SJSA1 (cell line): ENCODE measurements at regions not wholly inside any gene's neighbourhood (a gene's known extent, or its start where the extent isn't known, plus 50 kb on each side); places are given as distances from the start of the nearest gene placed in this dataset.
"Not testable (repeated sequence)": the region's sequence is repeated elsewhere in the genome, so short reads cannot be mapped to it uniquely, and the experiment has no call there.

ENCODE experiments used
- DNase-seq, 2 experiments: peaks; one replicate each; pipeline ENCODE4 v3.0.0-alpha.2; 2015 to 2020; ENCODE audit warnings: low spot score in 2 of 2, low read depth in 1 of 2
- H3K27ac ChIP-seq: fragments of 250-450 bp; sonication (Bioruptor Pico); 2 replicates; pipeline ENCODE4 v1.5.1; 2020; ENCODE audit warnings: mild to moderate bottlenecking, moderate library complexity
- H3K27me3 ChIP-seq: fragments of 250-450 bp; sonication (Bioruptor Pico); replicated peaks from 2 replicates; pipeline ENCODE4 v1.5.1; 2020; ENCODE audit warnings: mild to moderate bottlenecking, moderate library complexity
- H3K36me3 ChIP-seq: fragments of 250-450 bp; sonication (Bioruptor Pico); 2 replicates; pipeline ENCODE4 v1.5.1; 2020; ENCODE audit warnings: mild to moderate bottlenecking
- H3K4me1 ChIP-seq: fragments of 250-450 bp; sonication (Bioruptor Pico); replicated peaks from 2 replicates; pipeline ENCODE4 v1.6.1; 2021; ENCODE audit warnings: mild to moderate bottlenecking
- H3K4me3 ChIP-seq: fragments of 250-450 bp; sonication (Bioruptor Pico); 2 replicates; pipeline ENCODE4 v1.5.1; 2020; ENCODE audit warnings: mild to moderate bottlenecking
- H3K9me3 ChIP-seq: fragments of 250-450 bp; sonication (Bioruptor Pico); replicated peaks from 2 replicates; pipeline ENCODE4 v1.5.1; 2020; ENCODE audit warnings: mild to moderate bottlenecking

GRCh38 chr10:78333362-78334143 is 299.9 kb downstream of the RPS24 start:
- H3K36me3 ChIP-seq: no peaks in the 10 kb centered on the region
- DNase-seq: peak in 1 of 2 experiments; percentile 36
- no peaks in the 10 kb centered on the region for H3K27me3 ChIP-seq
- peaks cover 23% of the 10 kb centered on the region for H3K4me1 ChIP-seq
- H3K27ac ChIP-seq: no peak overlapping the region
- no peaks in the 10 kb centered on the region for H3K9me3 ChIP-seq
- H3K4me3 ChIP-seq: no peak overlapping the region

GRCh38 chr10:78335371-78335690 is 301.7 kb downstream of the RPS24 start:
- no peak for DNase-seq
- no peak overlapping the region for H3K27ac ChIP-seq
- H3K4me1 ChIP-seq: peaks cover 26% of the 10 kb centered on the region
- no peaks in the 10 kb centered on the region for H3K9me3 ChIP-seq
- no peak overlapping the region for H3K4me3 ChIP-seq
- no peaks in the 10 kb centered on the region for H3K27me3 ChIP-seq
- no peaks in the 10 kb centered on the region for H3K36me3 ChIP-seq

- Histone ChIP-seq H3K27me3 (no peaks in the 10 kb centered on the region), H3K4me3 (no peak overlapping the region), H3K27ac (no peak overlapping the region), H3K4me1 (peaks cover 26% of the 10 kb centered on the region), H3K9me3 (no peaks in the 10 kb centered on the region), H3K36me3 (no peaks in the 10 kb centered on the region)
- peak in 1 of 2 experiments; percentile 30 for DNase-seq
These were observed 302.2 kb downstream of the RPS24 start for GRCh38 chr10:78335691-78336401.

- DNase-seq: peak; percentile 38 to 58
- H3K27me3 ChIP-seq: no peaks in the 10 kb centered on the region
- H3K36me3 ChIP-seq: no peaks in the 10 kb centered on the region
- H3K27ac ChIP-seq: no peak overlapping the region
- H3K4me3 ChIP-seq: no peak overlapping the region
- no peaks in the 10 kb centered on the region for H3K9me3 ChIP-seq
- peaks cover 23% of the 10 kb centered on the region for H3K4me1 ChIP-seq
These were observed 302.7 kb downstream of the RPS24 start for GRCh38 chr10:78336402-78336791.

GRCh38 chr10:78337016-78337415 is 303.4 kb downstream of the RPS24 start:
- no peaks in the 10 kb centered on the region for H3K27me3 ChIP-seq
- H3K9me3 ChIP-seq: no peaks in the 10 kb centered on the region
- H3K36me3 ChIP-seq: no peaks in the 10 kb centered on the region
- H3K4me1 ChIP-seq: peaks cover 17% of the 10 kb centered on the region
- peak in 1 of 2 experiments; percentile 36 for DNase-seq
- no peak overlapping the region for H3K4me3 ChIP-seq
- H3K27ac ChIP-seq: no peak overlapping the region

- H3K27me3 ChIP-seq: no peaks in the 10 kb centered on the region
- no peaks in the 10 kb centered on the region for H3K9me3 ChIP-seq
- H3K36me3 ChIP-seq: no peaks in the 10 kb centered on the region
- H3K4me1 ChIP-seq: peaks cover 17% of the 10 kb centered on the region
- H3K27ac ChIP-seq: no peak overlapping the region
- no peak overlapping the region for H3K4me3 ChIP-seq
- peak in 1 of 2 experiments; percentile 32 for DNase-seq
These were observed 304.2 kb downstream of the RPS24 start for GRCh38 chr10:78337646-78338391.

- no peaks in the 10 kb centered on the region for H3K36me3 ChIP-seq
- H3K27me3 ChIP-seq: no peaks in the 10 kb centered on the region
- DNase-seq: peak in 1 of 2 experiments; percentile 25
- no peak overlapping the region for H3K27ac ChIP-seq
- no peaks in the 10 kb centered on the region for H3K9me3 ChIP-seq
- peaks cover 17% of the 10 kb centered on the region for H3K4me1 ChIP-seq
- no peak overlapping the region for H3K4me3 ChIP-seq
These were observed 305.1 kb downstream of the RPS24 start for GRCh38 chr10:78338717-78339116.

- Histone ChIP-seq H3K4me3 (no peak overlapping the region), H3K27ac (no peak overlapping the region), H3K4me1 (peaks cover 17% of the 10 kb centered on the region), H3K9me3 (no peaks in the 10 kb centered on the region), H3K36me3 (no peaks in the 10 kb centered on the region), H3K27me3 (no peaks in the 10 kb centered on the region)
- peak in 1 of 2 experiments; percentile 24 for DNase-seq
These were observed 305.6 kb downstream of the RPS24 start for GRCh38 chr10:78339251-78339650.

GRCh38 chr10:78341953-78342614 is 308.4 kb downstream of the RPS24 start:
- Histone ChIP-seq H3K4me1 (0 out of 2 replicates have a peak, but pooled peaks cover 3% of the 10 kb centered on the region), H3K27me3 (no peaks in the 10 kb centered on the region), H3K36me3 (no peaks in the 10 kb centered on the region), H3K27ac (no peak overlapping the region), H3K9me3 (no peaks in the 10 kb centered on the region), H3K4me3 (no peak overlapping the region)
- peak in 1 of 2 experiments; percentile 28 for DNase-seq

- Histone ChIP-seq H3K9me3 (no peaks in the 10 kb centered on the region), H3K4me1 (peaks cover 8% of the 10 kb centered on the region), H3K27me3 (no peaks in the 10 kb centered on the region), H3K4me3 (no peak overlapping the region), H3K36me3 (no peaks in the 10 kb centered on the region), H3K27ac (no peak overlapping the region)
- DNase-seq: peak in 1 of 2 experiments; percentile 30
These were observed 309.4 kb downstream of the RPS24 start for GRCh38 chr10:78342827-78343653.

GRCh38 chr10:78344257-78344656 is 310.6 kb downstream of the RPS24 start:
- H3K4me1 ChIP-seq: peaks cover 18% of the 10 kb centered on the region
- DNase-seq: peak in 1 of 2 experiments; percentile 3
- not testable (repeated sequence) for H3K27ac ChIP-seq, H3K36me3 ChIP-seq, H3K27me3 ChIP-seq, H3K4me3 ChIP-seq, H3K9me3 ChIP-seq

- not testable (repeated sequence) for H3K4me3 ChIP-seq
- H3K4me1 ChIP-seq: peaks cover 20% of the 10 kb centered on the region
These were observed 311.9 kb downstream of the RPS24 start for GRCh38 chr10:78345515-78345914.

GRCh38 chr10:78346721-78347120 is 313.1 kb downstream of the RPS24 start:
- Histone ChIP-seq H3K4me1 (peaks cover 20% of the 10 kb centered on the region), H3K4me3 (no peak overlapping the region), H3K27ac (no peak overlapping the region), H3K27me3 (no peaks in the 10 kb centered on the region), H3K9me3 (no peaks in the 10 kb centered on the region), H3K36me3 (no peaks in the 10 kb centered on the region)
- peak in 1 of 2 experiments; percentile 12 for DNase-seq

More at GRCh38 chr10:78345515-78345914, 311.9 kb downstream of the RPS24 start:
- DNase-seq: peak in 1 of 2 experiments; percentile 20
- not testable (repeated sequence) for H3K27ac ChIP-seq, H3K36me3 ChIP-seq, H3K27me3 ChIP-seq, H3K9me3 ChIP-seq
